ENCODE measurements at regions not wholly inside any gene's neighbourhood (a gene's known extent, or its start where the extent isn't known, plus 50 kb on each side); places are given as distances from the start of the nearest gene placed in this dataset.

DNA sequence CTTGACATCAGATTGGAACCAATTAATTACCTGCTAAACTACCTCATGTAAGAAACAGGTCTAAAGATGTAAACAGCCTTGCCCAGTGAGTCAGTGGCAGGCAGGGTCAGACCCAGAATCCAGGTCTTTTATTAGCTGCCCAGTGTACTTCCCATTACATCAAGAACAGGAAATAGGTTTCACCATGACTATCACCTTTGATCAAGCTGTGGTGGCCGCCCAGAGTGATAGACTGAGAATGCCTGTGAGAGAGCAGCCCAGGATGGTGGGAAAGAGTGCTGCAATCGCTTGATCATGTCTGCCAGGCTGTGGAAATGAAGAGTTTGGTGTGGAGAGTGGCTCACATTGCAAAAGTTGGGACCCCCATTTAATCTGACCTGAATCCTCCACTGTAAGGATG lies 61.3 kb upstream of the PIAS1 start:
- no peak for DNase-seq

DNA sequence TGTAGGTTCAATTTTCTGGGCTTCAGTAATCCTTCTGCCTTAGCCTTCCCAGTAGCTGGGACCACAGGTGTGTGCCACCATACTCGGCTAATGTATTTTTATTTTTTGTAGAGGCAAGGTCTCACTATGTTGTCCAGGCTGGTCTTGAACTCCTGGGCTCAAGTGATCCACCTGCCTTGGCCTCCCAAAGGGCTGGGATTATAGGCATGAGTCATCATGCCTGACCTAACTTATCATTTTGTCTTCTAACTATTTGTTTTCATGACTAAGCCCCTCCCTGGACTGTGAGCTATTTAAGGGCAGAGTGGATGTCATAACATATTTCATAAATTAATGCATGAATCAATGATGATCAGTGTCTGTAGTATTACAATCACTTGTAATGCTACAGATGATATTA lies 56.1 kb upstream of the PIAS1 start:
- peak; percentile 15 for DNase-seq

DNA sequence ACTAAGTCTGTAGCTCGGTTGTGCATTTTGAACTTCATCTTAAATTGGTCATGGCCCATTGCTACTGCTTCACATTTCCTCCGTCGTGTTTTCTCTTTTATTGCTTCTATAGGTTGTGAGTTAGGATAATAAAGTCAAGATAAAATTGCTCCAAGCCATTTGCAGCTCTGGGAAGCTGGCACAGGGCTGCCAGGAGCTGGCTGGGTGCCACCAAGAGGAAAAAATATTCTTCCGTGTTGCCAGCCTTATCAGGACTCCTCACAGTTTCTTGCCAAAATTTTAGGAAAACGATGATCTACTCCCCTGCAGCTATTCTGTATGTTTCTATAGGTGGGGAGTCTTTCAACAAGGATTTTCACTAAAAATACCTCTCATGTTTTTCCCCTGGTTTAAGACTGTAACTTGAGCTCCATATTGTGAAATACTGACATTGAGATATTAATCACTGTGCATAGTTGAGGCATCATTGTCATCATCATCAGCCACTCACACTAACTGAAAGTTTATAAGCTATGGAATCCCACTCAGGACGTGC lies 55.4 kb upstream of the PIAS1 start:
- DNase-seq = no peak

DNA sequence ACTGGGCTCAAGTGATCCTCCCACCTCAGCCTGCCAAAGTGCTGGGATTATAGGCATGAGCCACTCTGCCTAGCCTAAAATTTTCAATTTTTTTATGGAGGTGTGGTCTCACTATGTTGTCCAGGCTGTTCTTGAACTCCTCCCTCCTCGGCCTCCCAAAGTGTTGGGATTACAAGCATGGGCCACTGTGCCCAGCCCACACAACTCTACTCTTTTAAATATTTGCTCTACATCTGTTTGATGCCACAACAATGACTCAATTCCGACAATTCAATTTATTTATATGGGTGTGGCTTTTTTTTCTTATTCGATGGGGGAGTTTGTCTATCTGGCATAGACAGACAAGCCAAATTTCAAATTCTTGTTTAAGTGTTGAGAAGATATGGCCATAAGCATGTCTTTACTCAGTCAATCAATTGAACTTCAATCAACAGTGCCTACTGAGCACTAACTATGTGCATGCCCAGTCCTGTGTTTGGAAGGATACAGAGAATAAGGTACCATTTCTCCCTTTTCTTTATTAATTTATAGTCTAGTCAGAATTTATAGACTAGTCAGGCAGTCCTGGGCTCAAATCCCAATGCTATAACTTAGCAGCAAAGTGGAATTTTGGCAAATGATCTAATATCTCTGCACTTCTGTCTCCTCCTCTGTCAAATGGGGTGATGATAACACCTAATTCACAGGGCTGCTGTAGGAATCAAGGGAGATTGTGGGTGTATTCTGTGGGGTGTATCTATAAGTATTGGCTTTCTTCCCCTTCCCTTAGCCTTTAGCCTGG lies 54.6 kb upstream of the PIAS1 start:
- no peak for DNase-seq

DNA sequence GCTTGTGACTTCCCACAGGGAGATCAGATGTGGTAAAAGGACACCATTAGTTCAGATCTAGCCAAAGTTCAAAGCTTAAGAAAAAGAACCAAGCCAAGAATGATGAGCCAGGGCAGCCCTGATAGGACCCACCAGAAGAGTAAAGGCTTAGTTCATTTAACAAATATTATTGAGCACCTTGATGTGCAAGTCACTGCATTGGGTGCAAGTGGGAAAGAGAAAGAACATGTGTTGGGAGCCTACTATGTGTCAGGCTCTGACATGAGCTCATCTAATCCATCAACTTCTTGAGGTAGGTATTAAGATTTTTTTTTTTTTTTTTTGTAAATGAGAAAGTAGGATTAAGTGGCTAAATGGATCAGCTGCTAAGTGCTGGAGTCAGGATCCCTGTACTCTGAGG lies 53.4 kb upstream of the PIAS1 start:
- DNase-seq = no peak

DNA sequence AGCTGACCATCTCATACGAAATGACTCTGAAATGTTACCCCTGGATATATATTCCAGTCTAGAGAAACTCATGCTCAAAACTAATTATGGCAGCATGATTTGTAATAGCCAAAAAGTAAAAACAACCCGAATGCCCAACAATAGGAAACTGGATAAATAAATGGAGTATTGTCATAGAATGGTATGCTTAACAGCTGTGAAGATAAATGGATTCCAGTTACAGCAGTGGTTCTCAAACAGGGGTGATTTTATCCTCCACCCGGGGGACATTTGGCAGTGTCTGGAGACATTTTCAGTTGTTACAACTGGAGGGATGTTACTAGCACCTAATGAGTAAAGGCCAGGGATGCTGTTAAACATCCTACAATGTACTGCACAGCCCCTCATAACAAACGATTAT lies 52.3 kb upstream of the PIAS1 start:
- DNase-seq = no peak

DNA sequence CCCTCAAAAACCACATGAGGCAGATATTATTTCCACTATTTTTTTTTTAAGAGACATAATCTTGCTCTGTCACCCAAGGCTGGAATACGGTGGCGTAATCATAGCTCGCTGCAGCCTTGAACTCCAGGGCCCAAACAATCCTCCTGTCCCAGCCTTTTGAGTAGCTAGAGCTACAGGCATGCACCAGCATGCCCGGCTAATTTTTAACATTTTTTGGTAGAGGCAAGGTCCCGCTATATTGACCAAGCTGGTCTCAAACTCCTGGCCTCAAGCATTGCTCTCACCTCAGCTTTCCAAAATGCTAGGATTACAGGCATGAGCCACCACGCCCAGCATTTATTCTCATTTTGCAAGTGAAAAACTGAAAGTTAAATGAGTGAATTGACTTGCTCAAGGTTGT lies 50.8 kb upstream of the PIAS1 start:
- DNase-seq = no peak

All from suppressor macrophage treated with lipopolysaccharide for 4 hours (primary cell).